Right lobe of liver (tissue), 4 donors: ENCODE measurements at regions not wholly inside any gene's neighbourhood (a gene's known extent, or its start where the extent isn't known, plus 50 kb on each side); places are given as distances from the start of the nearest gene placed in this dataset.

Source experiments
- POLR2A ChIP-seq: fragments of 450-650 bp; IDR thresholded peaks from one replicate; pipeline ENCODE4 v1.6.1; 2017; ENCODE audit warnings: antibody characterized with exemption, mild to moderate bottlenecking
- TF ChIP-seq, protein P1 (sequence below), 4 donors: fragments of 200-600 bp in 3 of 4; fragments of 450-650 bp in 1 of 4; IDR thresholded peaks; one replicate each; pipeline versions ENCODE4 v1.5.1 to v1.8.0; 2016 to 2022; ENCODE audit warnings: antibody characterized with exemption in 4 of 4, mild to moderate bottlenecking in 2 of 4
- donor health status: DM: no; HTN: no; CAD: no.
- donor health status: DM: no; HTN: no; CAD: no.
- donor health status: DM: no; HTN: yes; CAD: no.

- TF ChIP-seq, protein P1, sequence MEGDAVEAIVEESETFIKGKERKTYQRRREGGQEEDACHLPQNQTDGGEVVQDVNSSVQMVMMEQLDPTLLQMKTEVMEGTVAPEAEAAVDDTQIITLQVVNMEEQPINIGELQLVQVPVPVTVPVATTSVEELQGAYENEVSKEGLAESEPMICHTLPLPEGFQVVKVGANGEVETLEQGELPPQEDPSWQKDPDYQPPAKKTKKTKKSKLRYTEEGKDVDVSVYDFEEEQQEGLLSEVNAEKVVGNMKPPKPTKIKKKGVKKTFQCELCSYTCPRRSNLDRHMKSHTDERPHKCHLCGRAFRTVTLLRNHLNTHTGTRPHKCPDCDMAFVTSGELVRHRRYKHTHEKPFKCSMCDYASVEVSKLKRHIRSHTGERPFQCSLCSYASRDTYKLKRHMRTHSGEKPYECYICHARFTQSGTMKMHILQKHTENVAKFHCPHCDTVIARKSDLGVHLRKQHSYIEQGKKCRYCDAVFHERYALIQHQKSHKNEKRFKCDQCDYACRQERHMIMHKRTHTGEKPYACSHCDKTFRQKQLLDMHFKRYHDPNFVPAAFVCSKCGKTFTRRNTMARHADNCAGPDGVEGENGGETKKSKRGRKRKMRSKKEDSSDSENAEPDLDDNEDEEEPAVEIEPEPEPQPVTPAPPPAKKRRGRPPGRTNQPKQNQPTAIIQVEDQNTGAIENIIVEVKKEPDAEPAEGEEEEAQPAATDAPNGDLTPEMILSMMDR (IDR thresholded peaks at IDR 0.05) = no peak
- TF ChIP-seq POLR2A = no peak
Observed at GRCh38 chr20:22833851-22834250, 201.3 kb upstream of the SSTR4 start.
